Tibial artery (tissue), 4 donors: ENCODE measurements at regions not wholly inside any gene's neighbourhood (a gene's known extent, or its start where the extent isn't known, plus 50 kb on each side); places are given as distances from the start of the nearest gene placed in this dataset.

Source experiments
- DNase-seq, 2 donors: peaks; one replicate each; pipeline ENCODE4 v3.0.0-alpha.2; 2019
- H3K27ac ChIP-seq, 2 donors: fragments of 200-600 bp; sonication (generic) in 1 of 2; 1 replicate in 1 of 2; 2 replicates in 1 of 2; pipeline ENCODE4 v1.5.1; 2018 to 2019; ENCODE audit warnings: mild to moderate bottlenecking in 1 of 2
- H3K27me3 ChIP-seq, 2 donors: fragments of 200-600 bp; sonication (generic) in 1 of 2; one replicate each; pipeline versions ENCODE4 v1.5.1 to v1.6.0; 2016 to 2019
- H3K36me3 ChIP-seq, 3 donors: fragments of 200-600 bp; sonication (generic) in 2 of 3; one replicate each; pipeline ENCODE4 v1.5.1; 2016 to 2019; ENCODE audit warnings: mild to moderate bottlenecking in 2 of 3
- H3K4me1 ChIP-seq, 4 donors: fragments of 200-600 bp; sonication (generic) in 2 of 4; 1 replicate in 3 of 4; 2 replicates in 1 of 4; pipeline ENCODE4 v1.5.1; 2016 to 2019
- H3K4me3 ChIP-seq, 2 donors: fragments of 200-600 bp; sonication (generic) in 1 of 2; 1 replicate in 1 of 2; 2 replicates in 1 of 2; pipeline ENCODE4 v1.5.1; 2018 to 2019; ENCODE audit warnings: mild to moderate bottlenecking in 2 of 2
- H3K9me3 ChIP-seq, 3 donors: fragments of 200-600 bp; sonication (generic) in 1 of 3; one replicate each; pipeline ENCODE4 v1.5.1; 2016 to 2019
- CTCF ChIP-seq, 2 experiments: fragments of 200-600 bp in 1 of 2; fragments of 450-650 bp in 1 of 2; IDR thresholded peaks; one replicate each; pipeline ENCODE4 v1.5.1; 2017 to 2019; ENCODE audit warnings: antibody characterized with exemption in 2 of 2, mild to moderate bottlenecking in 1 of 2, moderate library complexity in 1 of 2
- intact Hi-C: fragments of 100-400 bp; cut with DNase I; formaldehyde crosslinking; loops from one replicate; pipeline ENCODE4 v1.15.0; 2023; ENCODE audit warnings: low total_unique reads

GRCh38 chr10:31124852-31125251 is 93.2 kb upstream of the ZNF438 start:
- Histone ChIP-seq H3K4me1 (peaks cover 0 to 42% (median 9%) of the 10 kb centered on the region in 4 donors), H3K4me3 (no peak overlapping the region), H3K27me3 (no peaks in the 10 kb centered on the region), H3K27ac (no peak overlapping the region), H3K9me3 (no peaks in the 10 kb centered on the region), H3K36me3 (no peaks in the 10 kb centered on the region)
- TF ChIP-seq CTCF (IDR thresholded peaks at IDR 0.05), result no peak
- DNase-seq, result no peak
- intact Hi-C loops, result loop anchor here (10.0 kb wide), 1 partner anchor 50 kb away; no protein-coding TSS in a partner anchor

GRCh38 chr10:31125789-31126188 is 94.1 kb upstream of the ZNF438 start:
- H3K36me3 ChIP-seq, result no peaks in the 10 kb centered on the region
- H3K4me3 ChIP-seq, result no peak overlapping the region
- no peak for TF ChIP-seq CTCF (IDR thresholded peaks at IDR 0.05)
- H3K27me3 ChIP-seq, result no peaks in the 10 kb centered on the region
- DNase-seq, result no peak
- intact Hi-C loops, result loop anchor here (10.0 kb wide), 1 partner anchor 51 kb away; no protein-coding TSS in a partner anchor
- no peak overlapping the region for H3K27ac ChIP-seq
- peaks cover 0 to 37% (median 8%) of the 10 kb centered on the region in 4 donors for H3K4me1 ChIP-seq
- no peaks in the 10 kb centered on the region for H3K9me3 ChIP-seq

GRCh38 chr10:31126593-31126992 is 94.9 kb upstream of the ZNF438 start:
- intact Hi-C loops, result loop anchor here (10.0 kb wide), 1 partner anchor 52 kb away; no protein-coding TSS in a partner anchor
- Histone ChIP-seq H3K27me3 (no peaks in the 10 kb centered on the region), H3K27ac (no peak overlapping the region), H3K4me3 (no peak overlapping the region), H3K36me3 (no peaks in the 10 kb centered on the region), H3K4me1 (peaks cover 0 to 29% (median 5%) of the 10 kb centered on the region in 4 donors), H3K9me3 (no peaks in the 10 kb centered on the region)
- no peak for DNase-seq
- no peak for TF ChIP-seq CTCF (IDR thresholded peaks at IDR 0.05)

- Histone ChIP-seq H3K4me3 (no peak overlapping the region), H3K4me1 (peaks cover 0 to 27% (median 9%) of the 10 kb centered on the region in 4 donors), H3K9me3 (no peaks in the 10 kb centered on the region), H3K27ac (peak overlapping the region; percentile 64 to 68), H3K36me3 (no peaks in the 10 kb centered on the region), H3K27me3 (no peaks in the 10 kb centered on the region)
- no peak for DNase-seq
- TF ChIP-seq CTCF (IDR thresholded peaks at IDR 0.05), result no peak
- intact Hi-C loops, result loop anchor here (10.0 kb wide), 1 partner anchor 54 kb away; no protein-coding TSS in a partner anchor
Measured at GRCh38 chr10:31128536-31128935, 96.9 kb upstream of the ZNF438 start.

- TF ChIP-seq CTCF (IDR thresholded peaks at IDR 0.05), result no peak
- Histone ChIP-seq H3K36me3 (no peaks in the 10 kb centered on the region), H3K4me3 (no peak overlapping the region), H3K27ac (peak overlapping the region; percentile 64 to 68), H3K27me3 (no peaks in the 10 kb centered on the region), H3K4me1 (peaks cover 0 to 32% (median 13%) of the 10 kb centered on the region in 4 donors), H3K9me3 (no peaks in the 10 kb centered on the region)
- DNase-seq, result peak; percentile 62 to 82
- intact Hi-C loops, result loop anchor here (10.0 kb wide), 1 partner anchor 54 kb away; no protein-coding TSS in a partner anchor
Measured at GRCh38 chr10:31129271-31129670, 97.6 kb upstream of the ZNF438 start.
